Smooth muscle cell of the brain vasculature (primary cell): ENCODE measurements at regions not wholly inside any gene's neighbourhood (a gene's known extent, or its start where the extent isn't known, plus 50 kb on each side); places are given as distances from the start of the nearest gene placed in this dataset.
A peak's percentile ranks its signal among the peaks of the same experiment; 100 is the strongest.

Experiments
- DNase-seq: peaks from one replicate; pipeline ENCODE4 v3.0.0-alpha.2; 2012; ENCODE audit warnings: low read depth, low spot score

- DNase-seq = no peak
These were observed 213.6 kb upstream of the DTNBP1 start for GRCh38 chr6:15876406-15876805.

DNA sequence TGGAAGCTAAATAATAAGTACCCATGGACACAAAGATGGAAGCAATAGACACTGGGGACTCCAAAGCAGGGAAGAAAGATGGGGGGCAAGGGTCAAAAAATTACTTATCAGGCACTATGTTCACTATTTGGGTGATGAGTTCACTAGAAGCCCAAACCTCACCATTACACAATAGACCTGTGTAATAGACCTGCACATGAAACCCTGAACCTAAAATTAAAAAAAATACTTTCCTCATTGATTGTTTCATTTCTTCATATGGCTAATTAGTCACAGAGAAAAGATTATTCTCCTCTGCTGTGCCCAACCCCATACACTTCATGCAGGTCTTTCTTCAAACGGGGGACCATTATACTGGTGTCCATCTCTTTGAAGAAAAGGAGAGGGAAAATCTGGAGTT lies 213.0 kb upstream of the DTNBP1 start:
- DNase-seq = no peak

GRCh38 chr6:15874821-15875220 lies 212.0 kb upstream of the DTNBP1 start:
- no peak for DNase-seq

- DNase-seq = no peak
These were observed 211.5 kb upstream of the DTNBP1 start for GRCh38 chr6:15874326-15874725.

DNA sequence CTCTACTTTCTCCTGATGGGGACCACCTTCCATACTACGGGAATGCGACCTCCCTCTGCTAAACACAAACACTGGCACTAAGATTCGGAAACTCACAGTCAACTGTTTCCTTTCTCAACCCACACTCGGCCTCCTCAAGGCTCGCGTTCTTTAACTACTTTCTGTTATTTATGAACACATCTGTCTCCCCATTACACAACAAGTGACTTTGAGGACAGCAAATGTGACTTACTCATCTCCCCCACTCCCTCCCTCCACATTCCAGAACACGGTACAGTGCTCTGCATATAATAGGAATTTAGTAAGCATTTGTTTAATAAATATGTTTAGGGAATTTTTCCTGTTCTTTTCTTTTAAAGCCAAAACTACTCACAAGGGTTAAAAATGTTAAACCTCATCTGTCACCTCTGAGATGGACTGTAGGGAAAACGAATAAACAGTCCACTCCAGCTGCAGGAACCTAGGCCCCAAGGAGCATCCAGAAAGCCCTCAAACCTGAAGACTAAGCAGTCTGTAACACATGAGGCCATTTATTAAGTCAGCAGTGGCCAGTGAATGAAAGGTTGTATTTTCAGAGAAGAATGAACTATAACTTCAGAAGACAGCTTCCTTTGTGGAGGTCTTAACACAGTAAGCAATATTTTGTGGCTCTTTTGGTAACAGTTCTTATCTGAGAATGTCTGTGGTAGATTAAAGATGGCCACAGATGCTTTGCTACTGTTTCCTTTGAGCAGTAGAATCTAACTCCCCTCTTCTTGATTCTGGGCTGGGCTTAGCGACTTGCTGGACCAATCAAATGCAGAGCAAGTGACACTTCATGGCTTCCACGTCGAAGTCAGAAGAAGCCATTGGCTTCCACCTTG lies 209.6 kb upstream of the DTNBP1 start:
- no peak for DNase-seq

GRCh38 chr6:15871276-15871675 lies 208.4 kb upstream of the DTNBP1 start:
- no peak for DNase-seq

- DNase-seq = no peak
These were observed 207.7 kb upstream of the DTNBP1 start for GRCh38 chr6:15870333-15871043.

DNA sequence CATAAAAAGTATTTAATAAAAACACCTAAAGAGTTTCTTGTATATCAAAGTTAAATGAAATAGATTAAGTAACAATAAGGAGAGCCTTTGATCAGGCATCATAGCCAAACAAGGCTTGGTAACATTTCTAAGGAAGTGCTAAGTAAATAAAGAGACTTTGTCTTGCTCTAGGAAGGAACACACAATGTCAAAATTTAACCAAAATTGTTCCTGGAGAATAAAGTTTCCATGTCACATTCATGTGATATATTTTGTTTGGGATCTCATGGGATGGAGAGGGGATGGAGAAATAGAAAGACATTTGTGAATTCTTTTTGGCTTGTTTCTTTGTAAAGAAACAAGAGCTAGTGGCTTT lies 201.9 kb upstream of the DTNBP1 start:
- no peak for DNase-seq

GRCh38 chr6:15864038-15864707 lies 201.3 kb upstream of the DTNBP1 start:
- no peak for DNase-seq

GRCh38 chr6:15862810-15863209 lies 200.0 kb upstream of the DTNBP1 start:
- DNase-seq = no peak

DNA sequence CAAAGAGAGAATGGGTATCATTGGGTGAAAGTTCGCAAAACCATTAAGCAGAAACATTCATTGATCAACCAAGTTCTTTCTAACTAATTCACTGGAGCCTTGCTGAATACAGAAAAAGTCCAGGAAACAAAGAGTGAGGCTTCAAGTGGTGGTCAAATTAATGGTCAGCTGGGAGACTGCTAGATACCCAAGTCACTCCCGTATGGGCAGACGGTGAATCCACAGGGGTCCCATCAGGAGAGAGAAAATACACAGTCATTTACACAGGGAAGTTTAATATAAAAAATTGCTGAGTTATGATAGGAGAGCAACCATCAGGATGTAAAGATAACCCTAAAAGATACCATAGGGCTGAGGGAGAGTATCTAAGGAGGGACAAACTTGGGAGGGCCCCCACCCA lies 198.7 kb upstream of the DTNBP1 start:
- no peak for DNase-seq

GRCh38 chr6:15854826-15855710 lies 192.2 kb upstream of the DTNBP1 start:
- peak; percentile 26 for DNase-seq

- no peak for DNase-seq
These were observed 191.6 kb upstream of the DTNBP1 start for GRCh38 chr6:15854378-15854777.

DNA sequence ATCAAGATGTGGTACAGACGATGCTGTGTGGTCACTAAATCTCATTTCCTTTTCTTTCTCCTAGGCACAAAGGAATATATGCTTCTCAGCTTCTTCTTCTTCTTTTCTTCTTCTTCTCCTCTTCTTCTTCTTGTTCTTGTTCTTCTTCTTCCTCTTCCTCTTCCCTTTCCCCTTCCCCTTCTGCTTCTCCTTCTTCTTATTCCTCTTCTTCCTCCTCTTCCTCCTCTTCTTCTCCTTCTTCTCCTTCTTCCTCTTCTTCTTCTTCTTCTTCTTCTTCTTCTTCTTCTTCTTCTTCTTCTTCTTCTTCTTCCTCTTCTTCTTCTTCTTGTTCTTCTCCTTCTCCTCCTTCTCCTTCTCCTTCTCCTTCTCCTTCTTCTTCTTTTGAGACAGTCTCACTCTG lies 190.4 kb upstream of the DTNBP1 start:
- no peak for DNase-seq

GRCh38 chr6:15852289-15852688 lies 189.5 kb upstream of the DTNBP1 start:
- no peak for DNase-seq

- DNase-seq = no peak
These were observed 186.6 kb upstream of the DTNBP1 start for GRCh38 chr6:15849395-15849794.

DNA sequence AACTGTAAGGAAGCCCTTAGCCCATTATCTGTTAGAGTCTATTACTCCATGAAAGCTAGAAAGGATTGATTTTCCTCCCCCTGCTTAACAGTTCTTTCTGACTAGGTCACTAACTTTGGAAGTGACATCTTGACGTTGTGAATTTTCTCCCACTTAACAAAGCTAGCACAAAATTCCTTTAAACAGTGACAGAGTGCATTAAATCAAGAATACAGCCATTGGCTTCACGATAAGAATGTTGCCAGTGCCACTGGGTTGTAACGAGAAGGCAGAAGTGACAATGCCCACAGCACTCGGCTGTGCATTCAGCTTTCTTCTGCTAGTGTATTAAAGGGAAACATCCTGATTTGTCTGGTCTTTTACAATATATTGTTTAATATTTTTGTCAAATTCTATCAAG lies 182.7 kb upstream of the DTNBP1 start:
- no peak for DNase-seq

GRCh38 chr6:15843764-15844163 lies 180.9 kb upstream of the DTNBP1 start:
- DNase-seq = no peak

GRCh38 chr6:15843226-15843625 lies 180.4 kb upstream of the DTNBP1 start:
- DNase-seq = no peak

- no peak for DNase-seq
These were observed 179.9 kb upstream of the DTNBP1 start for GRCh38 chr6:15842727-15843117.

DNA sequence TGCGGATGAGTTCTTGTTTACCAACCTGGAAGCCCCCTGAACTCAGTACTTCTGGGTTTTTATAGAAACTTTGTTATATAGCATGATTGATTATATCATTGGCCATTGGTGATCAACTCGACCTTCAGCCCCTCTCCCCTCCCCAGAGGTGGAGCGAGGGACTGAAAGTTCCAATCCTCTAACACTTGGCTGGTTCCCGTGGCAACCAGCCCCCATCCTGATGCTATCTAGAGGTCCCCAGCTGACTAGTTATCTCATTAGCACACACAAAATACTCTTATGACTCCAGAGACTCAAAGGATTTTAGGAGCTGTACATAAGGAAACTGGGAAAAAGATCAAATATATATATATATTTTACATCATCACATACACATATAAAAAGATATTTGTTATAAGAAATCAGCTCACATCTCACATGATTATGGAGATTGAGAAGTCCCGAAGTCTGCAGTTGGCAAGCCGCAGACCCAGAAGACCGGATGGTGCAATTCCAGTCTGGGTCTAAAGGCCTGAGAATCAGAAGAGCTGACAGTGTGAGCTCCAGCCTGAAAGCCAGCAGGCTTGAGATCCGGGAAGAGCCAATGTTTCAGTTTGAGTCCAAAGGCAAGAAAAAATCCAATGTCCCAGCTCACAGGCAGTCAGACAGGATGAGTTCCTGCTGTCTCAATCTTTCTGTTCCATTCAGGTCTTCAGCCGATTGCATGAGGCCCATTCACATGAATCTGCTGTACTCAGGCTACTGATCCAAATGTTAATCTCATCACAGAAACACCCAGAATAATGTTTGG lies 179.3 kb upstream of the DTNBP1 start:
- no peak for DNase-seq
